Gastroesophageal sphincter (tissue), 3 donors: ENCODE measurements at regions not wholly inside any gene's neighbourhood (a gene's known extent, or its start where the extent isn't known, plus 50 kb on each side); places are given as distances from the start of the nearest gene placed in this dataset.

Experiments used
- POLR2A ChIP-seq, 2 donors: fragments of 450-650 bp; IDR thresholded peaks; one replicate each; pipeline ENCODE4 v1.6.1; 2017; ENCODE audit warnings: antibody characterized with exemption in 2 of 2, mild to moderate bottlenecking in 2 of 2, moderate library complexity in 1 of 2
- TF ChIP-seq, protein P1 (sequence below), 4 experiments: fragments of 200-600 bp in 2 of 4; fragments of 450-650 bp in 2 of 4; sonication (generic) in 1 of 4; IDR thresholded peaks; one replicate each; pipeline ENCODE4 v1.5.1; 2017 to 2019; ENCODE audit warnings: antibody characterized with exemption in 4 of 4, mild to moderate bottlenecking in 2 of 4, moderate library complexity in 2 of 4

- TF ChIP-seq, protein P1, sequence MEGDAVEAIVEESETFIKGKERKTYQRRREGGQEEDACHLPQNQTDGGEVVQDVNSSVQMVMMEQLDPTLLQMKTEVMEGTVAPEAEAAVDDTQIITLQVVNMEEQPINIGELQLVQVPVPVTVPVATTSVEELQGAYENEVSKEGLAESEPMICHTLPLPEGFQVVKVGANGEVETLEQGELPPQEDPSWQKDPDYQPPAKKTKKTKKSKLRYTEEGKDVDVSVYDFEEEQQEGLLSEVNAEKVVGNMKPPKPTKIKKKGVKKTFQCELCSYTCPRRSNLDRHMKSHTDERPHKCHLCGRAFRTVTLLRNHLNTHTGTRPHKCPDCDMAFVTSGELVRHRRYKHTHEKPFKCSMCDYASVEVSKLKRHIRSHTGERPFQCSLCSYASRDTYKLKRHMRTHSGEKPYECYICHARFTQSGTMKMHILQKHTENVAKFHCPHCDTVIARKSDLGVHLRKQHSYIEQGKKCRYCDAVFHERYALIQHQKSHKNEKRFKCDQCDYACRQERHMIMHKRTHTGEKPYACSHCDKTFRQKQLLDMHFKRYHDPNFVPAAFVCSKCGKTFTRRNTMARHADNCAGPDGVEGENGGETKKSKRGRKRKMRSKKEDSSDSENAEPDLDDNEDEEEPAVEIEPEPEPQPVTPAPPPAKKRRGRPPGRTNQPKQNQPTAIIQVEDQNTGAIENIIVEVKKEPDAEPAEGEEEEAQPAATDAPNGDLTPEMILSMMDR (IDR thresholded peaks at IDR 0.05), result no peak
- no peak for TF ChIP-seq POLR2A (IDR thresholded peaks at IDR 0.05)
Observed at GRCh38 chr11:127273593-127274327, 273.2 kb upstream of the KIRREL3 start.
